ENCODE measurements at regions not wholly inside any gene's neighbourhood (a gene's known extent, or its start where the extent isn't known, plus 50 kb on each side); places are given as distances from the start of the nearest gene placed in this dataset.

GRCh38 chr18:66958309-66958708 lies 354.4 kb upstream of the CDH19 start:
- no peaks in the 10 kb centered on the region for H3K27me3 Mint-ChIP-seq (ENCODE audit: insufficient read depth, low read depth)
- Histone ChIP-seq H4K20me1 (ENCODE audit: low read depth) (no peaks in the 10 kb centered on the region), H3K9me3 (ENCODE audit: low read depth) (no peaks in the 10 kb centered on the region), H3K27me3 (no peaks in the 10 kb centered on the region), H3K4me3 (no peak overlapping the region), H2AFZ (replicated peaks) (no peak overlapping the region), H3F3A (ENCODE audit: low read depth) (no peaks in the 10 kb centered on the region), H3K4me2 (no peak overlapping the region), H3K79me2 (ENCODE audit: low read depth) (no peaks in the 10 kb centered on the region), H3K27ac (no peak overlapping the region), H3K36me3 (no peaks in the 10 kb centered on the region), H3K9ac (no peak overlapping the region), H3K4me1 (no peaks in the 10 kb centered on the region)
- no peaks in the 10 kb centered on the region for H3K36me3 Mint-ChIP-seq
- H3K4me1 Mint-ChIP-seq = no peaks in the 10 kb centered on the region
- H3K4me3 Mint-ChIP-seq = no peak overlapping the region
- H3K9me3 Mint-ChIP-seq = no peaks in the 10 kb centered on the region
- no peak for DNase-seq (ENCODE audit: low spot score)
- H3K27ac Mint-ChIP-seq = no peak overlapping the region
- TF ChIP-seq CTCF (IDR thresholded peaks at IDR 0.05) = no peak
- no peak for TF ChIP-seq EZH2 (IDR thresholded peaks at IDR 0.05)
- no peak for TF ChIP-seq EZH2phosphoT487 (IDR thresholded peaks at IDR 0.05)

- Histone ChIP-seq H3K27ac (no peak overlapping the region), H3K9ac (no peak overlapping the region), H3K4me2 (no peak overlapping the region), H3F3A (ENCODE audit: low read depth) (no peaks in the 10 kb centered on the region), H3K27me3 (no peaks in the 10 kb centered on the region), H3K4me3 (no peak overlapping the region), H3K36me3 (no peaks in the 10 kb centered on the region), H3K4me1 (no peaks in the 10 kb centered on the region), H2AFZ (replicated peaks) (no peak overlapping the region), H3K79me2 (ENCODE audit: low read depth) (no peaks in the 10 kb centered on the region), H4K20me1 (ENCODE audit: low read depth) (no peaks in the 10 kb centered on the region), H3K9me3 (ENCODE audit: low read depth) (no peaks in the 10 kb centered on the region)
- Mint-ChIP-seq H3K9me3 (peaks cover 5% of the 10 kb centered on the region), H3K4me3 (no peak overlapping the region), H3K27ac (no peak overlapping the region), H3K27me3 (ENCODE audit: insufficient read depth, low read depth) (no peaks in the 10 kb centered on the region), H3K4me1 (no peaks in the 10 kb centered on the region), H3K36me3 (no peaks in the 10 kb centered on the region)
- TF ChIP-seq EZH2 (IDR thresholded peaks at IDR 0.05) (no peak), EZH2phosphoT487 (IDR thresholded peaks at IDR 0.05) (no peak), CTCF (IDR thresholded peaks at IDR 0.05) (no peak)
- DNase-seq (ENCODE audit: low spot score) = no peak
These were observed 347.9 kb upstream of the CDH19 start for GRCh38 chr18:66951750-66952149.

- no peak overlapping the region for H3K4me3 ChIP-seq
- H4K20me1 ChIP-seq (ENCODE audit: low read depth) = no peaks in the 10 kb centered on the region
- Mint-ChIP-seq H3K27me3 (ENCODE audit: insufficient read depth, low read depth) (no peaks in the 10 kb centered on the region), H3K27ac (no peak overlapping the region), H3K36me3 (no peaks in the 10 kb centered on the region), H3K9me3 (peaks cover 5% of the 10 kb centered on the region), H3K4me1 (no peaks in the 10 kb centered on the region), H3K4me3 (no peak overlapping the region)
- H3F3A ChIP-seq (ENCODE audit: low read depth) = no peaks in the 10 kb centered on the region
- no peak overlapping the region for H3K9ac ChIP-seq
- no peaks in the 10 kb centered on the region for H3K79me2 ChIP-seq (ENCODE audit: low read depth)
- no peak overlapping the region for H2AFZ ChIP-seq (replicated peaks)
- no peak overlapping the region for H3K27ac ChIP-seq
- TF ChIP-seq CTCF (IDR thresholded peaks at IDR 0.05) (no peak), EZH2phosphoT487 (IDR thresholded peaks at IDR 0.05) (no peak), EZH2 (IDR thresholded peaks at IDR 0.05) (no peak)
- no peak for DNase-seq (ENCODE audit: low spot score)
- no peaks in the 10 kb centered on the region for H3K9me3 ChIP-seq (ENCODE audit: low read depth)
- H3K36me3 ChIP-seq = no peaks in the 10 kb centered on the region
- no peak overlapping the region for H3K4me2 ChIP-seq
- no peaks in the 10 kb centered on the region for H3K4me1 ChIP-seq
- no peaks in the 10 kb centered on the region for H3K27me3 ChIP-seq
These were observed 345.5 kb upstream of the CDH19 start for GRCh38 chr18:66949419-66949818.

GRCh38 chr18:66937546-66937945 lies 333.7 kb upstream of the CDH19 start:
- Histone ChIP-seq H2AFZ (replicated peaks) (no peak overlapping the region), H3K4me1 (no peaks in the 10 kb centered on the region), H3K4me3 (no peak overlapping the region), H3K9me3 (ENCODE audit: low read depth) (no peaks in the 10 kb centered on the region), H4K20me1 (ENCODE audit: low read depth) (no peaks in the 10 kb centered on the region), H3F3A (ENCODE audit: low read depth) (no peaks in the 10 kb centered on the region), H3K9ac (no peak overlapping the region), H3K27ac (no peak overlapping the region), H3K27me3 (no peaks in the 10 kb centered on the region), H3K36me3 (no peaks in the 10 kb centered on the region), H3K4me2 (no peak overlapping the region), H3K79me2 (ENCODE audit: low read depth) (no peaks in the 10 kb centered on the region)
- Mint-ChIP-seq H3K4me1 (no peaks in the 10 kb centered on the region), H3K36me3 (no peaks in the 10 kb centered on the region), H3K9me3 (peaks cover 11% of the 10 kb centered on the region), H3K27me3 (ENCODE audit: insufficient read depth, low read depth) (no peaks in the 10 kb centered on the region), H3K27ac (no peak overlapping the region), H3K4me3 (no peak overlapping the region)
- no peak for DNase-seq (ENCODE audit: low spot score)
- TF ChIP-seq EZH2phosphoT487 (IDR thresholded peaks at IDR 0.05) = no peak
- no peak for TF ChIP-seq CTCF (IDR thresholded peaks at IDR 0.05)
- TF ChIP-seq EZH2 (IDR thresholded peaks at IDR 0.05) = no peak
